RWPE2 (cell line): ENCODE measurements at regions not wholly inside any gene's neighbourhood (a gene's known extent, or its start where the extent isn't known, plus 50 kb on each side); places are given as distances from the start of the nearest gene placed in this dataset.

Source experiments
- ATAC-seq: fragments of 200-7000 bp; cut with Tn5 transposase; 3 replicates; pipeline ENCODE4 v1.9.1; 2021; ENCODE audit warnings: low read depth
- DNase-seq: peaks from one replicate; pipeline ENCODE4 v3.0.0-alpha.2; 2020; ENCODE audit warnings: low spot score
- H3K27ac ChIP-seq: fragments of 450-650 bp; 2 replicates; pipeline ENCODE4 v1.5.1; 2017; ENCODE audit warnings: mild to moderate bottlenecking; ENCODE audit not compliant: poor library complexity, severe bottlenecking
- H3K27me3 ChIP-seq: fragments of 250-450 bp; sonication (Bioruptor Pico); 2 replicates; pipeline ENCODE4 v1.5.1; 2021; ENCODE audit warnings: mild to moderate bottlenecking, moderate library complexity; ENCODE audit not compliant: insufficient read depth, poor library complexity, severe bottlenecking
- H3K36me3 ChIP-seq: fragments of 250-450 bp; sonication (Bioruptor Pico); 2 replicates; pipeline ENCODE4 v1.5.1; 2020; ENCODE audit warnings: low read depth, mild to moderate bottlenecking, moderate library complexity
- H3K4me1 ChIP-seq: fragments of 250-450 bp; sonication (Bioruptor Pico); 2 replicates; pipeline ENCODE4 v1.5.1; 2021; ENCODE audit warnings: mild to moderate bottlenecking, moderate library complexity; ENCODE audit not compliant: insufficient read depth, poor library complexity, severe bottlenecking
- H3K4me3 ChIP-seq: fragments of 250-450 bp; sonication (Bioruptor Pico); 2 replicates; pipeline ENCODE4 v1.5.1; 2021; ENCODE audit warnings: mild to moderate bottlenecking, moderate library complexity; ENCODE audit not compliant: severe bottlenecking
- H3K9me3 ChIP-seq: fragments of 250-450 bp; sonication (Bioruptor Pico); 2 replicates; pipeline ENCODE4 v1.5.1; 2021; ENCODE audit warnings: mild to moderate bottlenecking, moderate library complexity; ENCODE audit not compliant: severe bottlenecking
- TF ChIP-seq, protein P1 (sequence below): fragments of 450-650 bp; IDR thresholded peaks from one replicate; pipeline ENCODE4 v1.5.1; 2017; ENCODE audit warnings: mild to moderate bottlenecking, moderate library complexity; ENCODE audit not compliant: poor library complexity, severe bottlenecking

DNA sequence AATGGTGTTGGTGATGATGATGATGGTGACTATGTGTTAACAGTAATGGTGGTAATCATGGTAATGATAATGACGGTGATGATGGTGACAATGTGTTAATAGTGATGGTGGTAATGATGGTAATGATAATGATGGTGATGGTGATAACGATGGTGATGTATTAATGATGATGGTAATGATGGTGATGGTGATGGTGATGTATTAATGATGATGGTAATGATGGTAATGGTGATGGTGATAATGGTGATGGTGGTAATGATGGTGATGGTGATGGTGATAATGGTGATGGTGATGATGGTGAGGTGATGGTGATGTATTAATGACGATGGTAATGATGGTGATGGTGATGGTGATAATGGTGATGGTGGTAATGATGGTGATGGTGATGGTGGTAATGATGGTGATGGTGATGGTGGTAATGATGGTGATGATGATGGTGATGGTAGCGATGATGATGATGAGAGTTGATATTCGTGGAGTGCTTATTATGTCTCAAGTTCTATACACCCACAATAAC is 212.8 kb upstream of the NCKAP5 start:
- Histone ChIP-seq H3K4me1 (no peaks in the 10 kb centered on the region), H3K27me3 (no peaks in the 10 kb centered on the region), H3K36me3 (no peaks in the 10 kb centered on the region), H3K9me3 (no peaks in the 10 kb centered on the region), H3K4me3 (no peak overlapping the region), H3K27ac (no peak overlapping the region)
- TF ChIP-seq, protein P1, sequence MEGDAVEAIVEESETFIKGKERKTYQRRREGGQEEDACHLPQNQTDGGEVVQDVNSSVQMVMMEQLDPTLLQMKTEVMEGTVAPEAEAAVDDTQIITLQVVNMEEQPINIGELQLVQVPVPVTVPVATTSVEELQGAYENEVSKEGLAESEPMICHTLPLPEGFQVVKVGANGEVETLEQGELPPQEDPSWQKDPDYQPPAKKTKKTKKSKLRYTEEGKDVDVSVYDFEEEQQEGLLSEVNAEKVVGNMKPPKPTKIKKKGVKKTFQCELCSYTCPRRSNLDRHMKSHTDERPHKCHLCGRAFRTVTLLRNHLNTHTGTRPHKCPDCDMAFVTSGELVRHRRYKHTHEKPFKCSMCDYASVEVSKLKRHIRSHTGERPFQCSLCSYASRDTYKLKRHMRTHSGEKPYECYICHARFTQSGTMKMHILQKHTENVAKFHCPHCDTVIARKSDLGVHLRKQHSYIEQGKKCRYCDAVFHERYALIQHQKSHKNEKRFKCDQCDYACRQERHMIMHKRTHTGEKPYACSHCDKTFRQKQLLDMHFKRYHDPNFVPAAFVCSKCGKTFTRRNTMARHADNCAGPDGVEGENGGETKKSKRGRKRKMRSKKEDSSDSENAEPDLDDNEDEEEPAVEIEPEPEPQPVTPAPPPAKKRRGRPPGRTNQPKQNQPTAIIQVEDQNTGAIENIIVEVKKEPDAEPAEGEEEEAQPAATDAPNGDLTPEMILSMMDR, result no peak
- ATAC-seq (no peak), DNase-seq (no peak)

DNA sequence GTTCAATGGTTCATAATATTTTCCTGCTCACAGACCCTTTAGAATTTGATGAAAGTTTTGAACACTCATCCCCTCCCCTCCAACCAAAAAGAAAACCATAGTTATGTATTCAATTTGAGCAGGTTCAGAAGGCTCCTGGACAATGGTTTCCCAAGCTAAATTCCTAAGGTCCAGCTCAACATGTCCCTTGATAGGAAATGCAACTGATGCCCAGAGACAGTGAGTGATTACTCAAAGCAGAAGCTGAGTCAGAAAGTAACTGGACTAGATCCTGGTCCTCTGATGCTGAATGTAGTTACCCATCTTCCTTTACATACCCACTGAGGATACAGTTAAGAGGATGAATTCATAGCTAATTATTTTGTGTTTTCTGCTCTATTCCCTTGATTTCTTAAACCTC is 218.9 kb upstream of the NCKAP5 start:
- Histone ChIP-seq H3K36me3 (no peaks in the 10 kb centered on the region), H3K27ac (no peak overlapping the region), H3K27me3 (no peaks in the 10 kb centered on the region), H3K4me3 (no peak overlapping the region), H3K4me1 (no peaks in the 10 kb centered on the region), H3K9me3 (no peaks in the 10 kb centered on the region)
- TF ChIP-seq, protein P1, result no peak
- no peak for ATAC-seq
- no peak for DNase-seq

DNA sequence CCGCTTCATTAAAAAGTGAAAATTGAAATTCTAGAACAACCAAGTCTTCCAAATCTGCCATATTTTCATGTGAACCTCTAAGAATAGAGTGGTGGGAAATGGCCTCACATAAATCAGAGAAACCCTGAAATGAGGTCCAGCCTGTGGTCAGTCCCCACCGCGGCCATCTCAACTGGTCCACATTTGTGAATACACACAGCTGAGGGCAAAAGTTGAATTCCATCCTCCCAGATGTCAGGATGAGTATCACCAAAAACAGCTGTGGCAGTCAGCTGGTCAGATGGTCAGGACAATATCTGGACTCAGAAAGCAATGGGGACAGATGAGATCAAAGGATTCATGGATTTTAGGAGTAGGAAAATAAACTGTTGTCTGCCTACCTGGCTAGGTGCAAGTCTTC is 219.4 kb upstream of the NCKAP5 start:
- ATAC-seq (no peak), DNase-seq (no peak)
- Histone ChIP-seq H3K36me3 (no peaks in the 10 kb centered on the region), H3K4me3 (no peak overlapping the region), H3K27me3 (no peaks in the 10 kb centered on the region), H3K9me3 (no peaks in the 10 kb centered on the region), H3K4me1 (no peaks in the 10 kb centered on the region), H3K27ac (no peak overlapping the region)
- TF ChIP-seq, protein P1, result no peak

DNA sequence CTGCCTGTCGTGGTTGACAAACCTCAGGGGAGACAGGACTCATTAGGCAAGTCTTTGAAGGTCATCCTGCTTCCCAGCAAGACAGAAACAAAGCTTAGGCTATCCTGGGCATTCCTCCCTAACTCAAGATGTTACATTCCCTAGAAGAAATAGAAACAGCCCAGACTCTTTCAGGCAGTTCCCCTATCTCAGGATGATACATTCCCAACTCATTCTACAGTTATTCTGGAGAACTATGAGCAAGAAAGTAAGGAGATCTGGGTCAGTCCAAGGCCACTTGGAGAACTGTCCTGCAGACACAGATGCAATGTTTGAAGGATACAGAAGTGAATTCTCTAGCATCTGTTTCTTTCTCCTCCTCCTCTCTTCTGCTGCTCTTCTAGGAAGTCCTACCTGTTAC is 220.1 kb upstream of the NCKAP5 start:
- no peaks in the 10 kb centered on the region for H3K27me3 ChIP-seq
- H3K27ac ChIP-seq, result no peak overlapping the region
- H3K9me3 ChIP-seq, result no peaks in the 10 kb centered on the region
- DNase-seq (no peak), ATAC-seq (no peak)
- no peaks in the 10 kb centered on the region for H3K36me3 ChIP-seq
- TF ChIP-seq, protein P1, result no peak
- no peak overlapping the region for H3K4me3 ChIP-seq
- H3K4me1 ChIP-seq, result no peaks in the 10 kb centered on the region

DNA sequence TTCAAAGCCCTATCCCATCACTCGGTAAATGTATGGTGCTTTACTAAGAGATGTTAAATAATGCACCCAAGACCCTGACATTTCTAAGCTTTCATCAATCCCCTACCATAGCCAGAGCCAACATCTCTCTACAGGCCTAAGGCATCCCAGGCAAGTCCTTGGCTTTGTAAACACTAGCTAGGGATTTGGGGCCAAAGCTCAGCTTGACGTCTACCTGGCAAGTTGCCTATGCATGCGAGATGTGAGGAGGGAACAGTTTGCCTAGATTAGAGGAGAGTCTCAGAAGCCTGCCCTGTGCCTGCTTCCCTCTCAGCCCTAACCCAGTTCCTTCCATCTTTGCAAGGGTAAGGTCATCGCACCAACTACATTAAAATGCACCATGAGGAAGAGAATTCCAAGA is 221.5 kb upstream of the NCKAP5 start:
- Histone ChIP-seq H3K27ac (no peak overlapping the region), H3K27me3 (no peaks in the 10 kb centered on the region), H3K36me3 (no peaks in the 10 kb centered on the region), H3K4me1 (no peaks in the 10 kb centered on the region), H3K4me3 (no peak overlapping the region), H3K9me3 (no peaks in the 10 kb centered on the region)
- ATAC-seq, result no peak
- TF ChIP-seq, protein P1, result no peak
- DNase-seq, result no peak
